Kidney (tissue), 13 donors: ENCODE measurements at regions not wholly inside any gene's neighbourhood (a gene's known extent, or its start where the extent isn't known, plus 50 kb on each side); places are given as distances from the start of the nearest gene placed in this dataset.

ENCODE experiments used
- DNase-seq, 5 donors: peaks; one replicate each; pipeline ENCODE4 v3.0.0-alpha.2; 2013 to 2020
- FAIRE-seq: peaks from 2 replicates; lab custom pipeline; 2012; peaks lifted over from hg19 to GRCh38; lab: Jason Lieb, UNC
- H3K27ac ChIP-seq, 2 donors: one replicate each; pipeline ENCODE4 v1.7.0; 2013; ENCODE audit warnings: low read depth in 2 of 2, low read length in 2 of 2, inconsistent platforms in 1 of 2
- H3K27me3 ChIP-seq: one replicate; pipeline ENCODE4 v1.7.1; 2013; ENCODE audit warnings: low read length, inconsistent platforms; ENCODE audit not compliant: control insufficient read depth, insufficient read depth
- H3K36me3 ChIP-seq, 3 donors: one replicate each; pipeline versions ENCODE4 v1.7.0 to v1.7.1; 2013; ENCODE audit warnings: low read length in 3 of 3, control low read depth in 1 of 3, inconsistent platforms in 1 of 3; ENCODE audit not compliant: insufficient read depth in 3 of 3, control insufficient read depth in 2 of 3
- H3K4me1 ChIP-seq, 3 donors: one replicate each; pipeline versions ENCODE4 v1.7.0 to v1.7.1; 2013; ENCODE audit warnings: low read length in 3 of 3, inconsistent platforms in 1 of 3, low read depth in 1 of 3; ENCODE audit not compliant: control insufficient read depth in 2 of 3, insufficient read depth in 2 of 3
- H3K4me3 ChIP-seq, 3 donors: one replicate each; pipeline versions ENCODE4 v1.7.0 to v1.8.1; 2013; ENCODE audit warnings: low read length in 3 of 3, control low read depth in 1 of 3, inconsistent platforms in 1 of 3
- H3K9ac ChIP-seq, 3 donors: one replicate each; pipeline versions ENCODE4 v1.7.0 to v1.7.1; 2013; ENCODE audit warnings: low read length in 3 of 3, control low read depth in 1 of 3, inconsistent platforms in 1 of 3
- H3K9me3 ChIP-seq, 3 donors: one replicate each; pipeline versions ENCODE4 v1.7.0 to v1.7.1; 2013; ENCODE audit warnings: low read length in 3 of 3, control low read depth in 1 of 3, inconsistent platforms in 1 of 3; ENCODE audit not compliant: control insufficient read depth in 2 of 3, insufficient read depth in 1 of 3
- CTCF ChIP-seq: IDR thresholded peaks from 3 replicates; pipeline ENCODE4 v1.5.1; 2012; ENCODE audit warnings: mild to moderate bottlenecking, moderate library complexity, borderline replicate concordance; ENCODE audit not compliant: insufficient read depth; ENCODE audit errors: extremely low read depth
- intact Hi-C: fragments of 100-400 bp; cut with DNase I; formaldehyde crosslinking; loops from one replicate; pipeline ENCODE4 v1.11.1; 2022
- donor health status: control.
- donor health status: control.
- donor health status: control.
- donor health status: control.
- donor health status: control.
- donor health status: DM: yes; HTN: yes; CAD: no.
- donor health status: Normal renal cell carcinoma (clear cell type).

- DNase-seq (no peak), FAIRE-seq (no peak)
- Histone ChIP-seq H3K4me3 (no peak overlapping the region), H3K4me1 (no peaks in the 10 kb centered on the region), H3K36me3 (no peaks in the 10 kb centered on the region), H3K9me3 (no peaks in the 10 kb centered on the region), H3K9ac (no peak overlapping the region), H3K27ac (no peak overlapping the region), H3K27me3 (no peaks in the 10 kb centered on the region)
- intact Hi-C loops: no loop called here
- TF ChIP-seq CTCF: no peak
These were observed 550.1 kb upstream of the PCDH20 start for GRCh38 chr13:61965756-61966155.

GRCh38 chr13:61960981-61961380 is 545.3 kb upstream of the PCDH20 start:
- intact Hi-C loops: no loop called here
- Histone ChIP-seq H3K27me3 (no peaks in the 10 kb centered on the region), H3K9me3 (no peaks in the 10 kb centered on the region), H3K9ac (no peak overlapping the region), H3K27ac (no peak overlapping the region), H3K36me3 (no peaks in the 10 kb centered on the region), H3K4me3 (no peak overlapping the region), H3K4me1 (no peaks in the 10 kb centered on the region)
- no peak for TF ChIP-seq CTCF
- DNase-seq: peak in 1 of 5 donors; percentile 23
- no peak for FAIRE-seq

GRCh38 chr13:61954092-61954491 is 538.4 kb upstream of the PCDH20 start:
- no peak overlapping the region for H3K4me3 ChIP-seq
- FAIRE-seq (no peak), DNase-seq (peak in 2 of 5 donors; percentile 52 to 70)
- H3K27ac ChIP-seq: no peak overlapping the region
- H3K36me3 ChIP-seq: no peaks in the 10 kb centered on the region
- H3K9me3 ChIP-seq: no peaks in the 10 kb centered on the region
- no peak overlapping the region for H3K9ac ChIP-seq
- peak; percentile 31 for TF ChIP-seq CTCF
- intact Hi-C loops: no loop called here
- H3K27me3 ChIP-seq: no peaks in the 10 kb centered on the region
- no peaks in the 10 kb centered on the region for H3K4me1 ChIP-seq

GRCh38 chr13:61950828-61951227 is 535.2 kb upstream of the PCDH20 start:
- no peaks in the 10 kb centered on the region for H3K9me3 ChIP-seq
- TF ChIP-seq CTCF: no peak
- H3K27ac ChIP-seq: no peak overlapping the region
- no peaks in the 10 kb centered on the region for H3K4me1 ChIP-seq
- no peak for FAIRE-seq
- no peak overlapping the region for H3K9ac ChIP-seq
- H3K4me3 ChIP-seq: no peak overlapping the region
- H3K27me3 ChIP-seq: no peaks in the 10 kb centered on the region
- no peaks in the 10 kb centered on the region for H3K36me3 ChIP-seq
- no peak for DNase-seq
- intact Hi-C loops: no loop called here
